Fibroblast of mammary gland (primary cell): ENCODE measurements at regions not wholly inside any gene's neighbourhood (a gene's known extent, or its start where the extent isn't known, plus 50 kb on each side); places are given as distances from the start of the nearest gene placed in this dataset.
A peak's percentile ranks its signal among the peaks of the same experiment; 100 is the strongest.
"Not testable (repeated sequence)": the region's sequence is repeated elsewhere in the genome, so short reads cannot be mapped to it uniquely, and the experiment has no call there.

ENCODE experiments used
- DNase-seq: peaks from one replicate; pipeline ENCODE4 v3.0.0-alpha.2; 2010; ENCODE audit warnings: low read depth
- H3K4me3 ChIP-seq: 2 replicates; pipeline ENCODE4 v1.5.1; 2011; ENCODE audit warnings: low read depth, mild to moderate bottlenecking, low read length, moderate library complexity; ENCODE audit not compliant: control insufficient read depth
- CTCF ChIP-seq: conservative IDR thresholded peaks from 2 replicates; pipeline ENCODE4 v1.5.1; 2011; ENCODE audit warnings: low read depth, low read length, inconsistent platforms; ENCODE audit not compliant: control insufficient read depth, insufficient read depth

GRCh38 chr2:132317026-132317680 is 99.5 kb upstream of the GPR39 start:
- not testable (repeated sequence) for DNase-seq, H3K4me3 ChIP-seq

GRCh38 chr2:132318481-132318880 is 98.1 kb upstream of the GPR39 start:
- not testable (repeated sequence) for H3K4me3 ChIP-seq, DNase-seq

GRCh38 chr2:132324005-132324404 is 92.6 kb upstream of the GPR39 start:
- H3K4me3 ChIP-seq, DNase-seq: not testable (repeated sequence)

GRCh38 chr2:132332345-132333033 is 84.1 kb upstream of the GPR39 start:
- DNase-seq, H3K4me3 ChIP-seq: not testable (repeated sequence)

- H3K4me3 ChIP-seq, DNase-seq: not testable (repeated sequence)
Observed at GRCh38 chr2:132337135-132337534, 79.5 kb upstream of the GPR39 start.

GRCh38 chr2:132337844-132338243 is 78.8 kb upstream of the GPR39 start:
- not testable (repeated sequence) for H3K4me3 ChIP-seq, DNase-seq

GRCh38 chr2:132347041-132347780 is 69.4 kb upstream of the GPR39 start:
- DNase-seq, result peak; percentile 79
- H3K4me3 ChIP-seq, result peak overlapping the region; percentile 59

GRCh38 chr2:132349092-132349687 is 67.4 kb upstream of the GPR39 start:
- TF ChIP-seq CTCF, result peak; percentile 68
- peak; percentile 68 for DNase-seq
- H3K4me3 ChIP-seq, result not testable (repeated sequence)

- not testable (repeated sequence) for DNase-seq, H3K4me3 ChIP-seq
Observed at GRCh38 chr2:132351668-132352067, 64.9 kb upstream of the GPR39 start.

GRCh38 chr2:132352481-132353001 is 64.1 kb upstream of the GPR39 start:
- DNase-seq, result peak; percentile 28
- H3K4me3 ChIP-seq, result peak overlapping the region; percentile 25

GRCh38 chr2:132353380-132353779 is 63.2 kb upstream of the GPR39 start:
- peak overlapping the region; percentile 32 for H3K4me3 ChIP-seq
- not testable (repeated sequence) for DNase-seq

GRCh38 chr2:132360964-132361363 is 55.6 kb upstream of the GPR39 start:
- not testable (repeated sequence) for DNase-seq, H3K4me3 ChIP-seq

GRCh38 chr2:132361498-132361897 is 55.1 kb upstream of the GPR39 start:
- not testable (repeated sequence) for DNase-seq, H3K4me3 ChIP-seq

- not testable (repeated sequence) for H3K4me3 ChIP-seq
Observed at GRCh38 chr2:132363352-132363751, 53.3 kb upstream of the GPR39 start.

GRCh38 chr2:132365963-132366362 is 50.6 kb upstream of the GPR39 start:
- not testable (repeated sequence) for DNase-seq, H3K4me3 ChIP-seq

More at GRCh38 chr2:132363352-132363751, 53.3 kb upstream of the GPR39 start:
- not testable (repeated sequence) for DNase-seq
